ENCODE measurements at regions not wholly inside any gene's neighbourhood (a gene's known extent, or its start where the extent isn't known, plus 50 kb on each side); places are given as distances from the start of the nearest gene placed in this dataset.

- no peak for DNase-seq (ENCODE audit: low read depth, low spot score)
Measured at GRCh38 chr2:64854773-64855237, 134.4 kb upstream of the SLC1A4 start.

- DNase-seq (ENCODE audit: low read depth, low spot score): no peak
Measured at GRCh38 chr2:64857581-64858471, 131.4 kb upstream of the SLC1A4 start.

- no peak for DNase-seq (ENCODE audit: low read depth, low spot score)
Measured at GRCh38 chr2:64858541-64859311, 130.5 kb upstream of the SLC1A4 start.

- DNase-seq (ENCODE audit: low read depth, low spot score): no peak
Measured at GRCh38 chr2:64859312-64860212, 129.6 kb upstream of the SLC1A4 start.

DNA sequence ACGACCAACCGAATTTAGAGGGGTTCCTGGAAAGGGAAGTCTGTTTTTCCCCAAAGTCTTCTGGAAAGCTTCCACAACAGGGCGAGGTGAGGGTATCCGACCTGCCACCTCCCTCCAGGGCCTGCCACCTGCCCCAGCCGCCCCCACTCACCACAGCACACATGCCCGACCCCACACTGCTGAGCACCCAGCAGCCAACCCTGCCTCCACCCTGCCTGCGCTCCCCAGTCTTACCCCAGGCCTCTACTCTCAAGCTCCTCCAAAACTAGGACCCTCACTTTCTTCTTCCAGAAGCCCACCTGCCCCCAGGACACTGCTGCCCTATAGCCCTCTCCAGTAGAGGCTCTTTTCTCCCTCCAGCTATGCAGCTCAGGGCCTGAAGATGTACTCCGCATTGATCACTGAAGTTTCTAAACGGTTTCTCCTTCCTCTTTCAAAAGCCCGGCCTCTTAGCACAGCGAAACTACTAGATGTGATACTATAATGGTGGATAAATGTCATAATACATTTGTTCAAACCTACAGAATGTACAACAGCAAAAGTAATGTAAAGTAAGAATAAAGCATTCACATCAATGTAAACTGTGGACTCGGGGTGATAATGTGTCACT, 128.8 kb upstream of the SLC1A4 start:
- DNase-seq (ENCODE audit: low read depth, low spot score): no peak

DNA sequence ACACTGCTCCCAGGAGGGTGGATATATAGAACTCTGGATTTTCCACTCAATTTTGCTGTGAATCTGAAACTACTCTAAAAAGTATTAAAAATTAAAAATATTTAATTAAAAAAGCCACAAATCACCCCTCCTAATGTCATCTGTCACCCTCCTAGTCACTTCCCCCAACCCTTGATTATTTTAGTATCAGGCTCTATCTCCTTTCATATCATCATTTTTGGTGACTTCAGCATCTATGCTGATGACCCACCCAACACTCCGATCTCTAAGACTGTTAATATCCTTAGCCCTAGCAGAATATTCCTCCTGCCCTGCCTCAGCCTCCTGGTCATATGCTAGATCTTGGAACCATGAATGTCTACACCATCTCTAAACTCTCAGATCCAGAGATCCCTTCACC, 128.3 kb upstream of the SLC1A4 start:
- no peak for DNase-seq (ENCODE audit: low read depth, low spot score)

GRCh38 chr2:64861452-64862397, 127.5 kb upstream of the SLC1A4 start:
- no peak for DNase-seq (ENCODE audit: low read depth, low spot score)

GRCh38 chr2:64862623-64863022, 126.6 kb upstream of the SLC1A4 start:
- no peak for DNase-seq (ENCODE audit: low read depth, low spot score)

DNA sequence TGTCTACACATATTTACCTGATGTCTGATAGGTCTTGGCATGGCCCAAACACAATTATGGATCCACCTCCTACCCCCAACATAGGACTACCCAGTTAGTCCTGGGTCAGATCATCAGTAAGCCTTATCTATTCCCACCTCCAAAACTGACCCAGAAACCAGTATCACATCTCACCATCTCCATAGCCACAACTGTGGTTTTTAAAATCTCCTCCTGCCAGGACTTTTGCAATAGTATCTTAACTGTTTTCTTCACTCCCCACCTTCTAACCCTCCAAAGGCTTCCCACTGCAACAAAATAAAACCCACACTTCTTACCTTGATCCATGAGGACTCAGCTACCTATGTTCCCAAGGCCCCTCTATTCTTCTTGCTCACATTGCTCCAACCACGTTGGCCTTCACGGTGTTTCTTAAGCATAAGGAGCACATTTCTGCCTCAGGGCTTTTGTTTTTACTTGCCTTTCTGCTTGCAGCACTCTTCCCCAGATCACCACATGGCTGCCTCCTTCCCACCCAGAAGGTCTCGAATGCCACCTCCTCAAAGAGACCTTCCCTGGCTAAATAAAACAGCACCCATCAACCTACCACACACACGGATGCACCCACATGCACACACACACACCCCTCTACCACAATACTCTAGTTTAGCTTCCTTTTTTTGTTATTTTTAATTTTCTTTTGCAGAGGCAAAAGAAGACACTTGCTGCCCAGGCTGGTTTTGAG, 125.9 kb upstream of the SLC1A4 start:
- DNase-seq (ENCODE audit: low read depth, low spot score): no peak

- peak; percentile 17 for DNase-seq (ENCODE audit: low read depth, low spot score)
Measured at GRCh38 chr2:64865073-64865830, 123.9 kb upstream of the SLC1A4 start.

DNA sequence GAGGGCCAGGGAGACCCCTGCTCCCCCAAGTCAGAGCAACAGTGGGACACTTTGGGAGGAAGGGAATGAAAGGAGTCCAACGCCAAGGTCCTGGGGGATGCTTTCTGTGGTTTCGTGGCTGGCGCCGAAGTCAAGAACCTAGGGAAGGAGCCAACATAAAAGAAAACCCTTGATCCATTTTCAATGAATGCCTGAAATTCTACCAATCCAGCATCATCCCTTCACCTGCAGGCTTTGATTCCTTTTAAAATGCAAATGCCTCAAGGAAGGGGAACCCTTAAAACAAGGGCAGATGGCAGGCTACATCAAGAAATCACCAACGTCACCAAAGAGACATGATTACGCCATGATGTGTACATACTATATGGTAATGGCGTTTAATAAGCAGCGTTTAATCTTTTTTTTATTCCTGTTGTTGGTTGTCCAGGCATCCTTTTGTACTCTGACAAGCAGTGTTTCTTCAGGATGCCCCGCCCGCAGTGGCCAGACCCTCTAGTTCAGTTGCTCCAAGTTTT, 123.3 kb upstream of the SLC1A4 start:
- DNase-seq (ENCODE audit: low read depth, low spot score): no peak

- no peak for DNase-seq (ENCODE audit: low read depth, low spot score)
Measured at GRCh38 chr2:64866797-64867196, 122.4 kb upstream of the SLC1A4 start.

DNA sequence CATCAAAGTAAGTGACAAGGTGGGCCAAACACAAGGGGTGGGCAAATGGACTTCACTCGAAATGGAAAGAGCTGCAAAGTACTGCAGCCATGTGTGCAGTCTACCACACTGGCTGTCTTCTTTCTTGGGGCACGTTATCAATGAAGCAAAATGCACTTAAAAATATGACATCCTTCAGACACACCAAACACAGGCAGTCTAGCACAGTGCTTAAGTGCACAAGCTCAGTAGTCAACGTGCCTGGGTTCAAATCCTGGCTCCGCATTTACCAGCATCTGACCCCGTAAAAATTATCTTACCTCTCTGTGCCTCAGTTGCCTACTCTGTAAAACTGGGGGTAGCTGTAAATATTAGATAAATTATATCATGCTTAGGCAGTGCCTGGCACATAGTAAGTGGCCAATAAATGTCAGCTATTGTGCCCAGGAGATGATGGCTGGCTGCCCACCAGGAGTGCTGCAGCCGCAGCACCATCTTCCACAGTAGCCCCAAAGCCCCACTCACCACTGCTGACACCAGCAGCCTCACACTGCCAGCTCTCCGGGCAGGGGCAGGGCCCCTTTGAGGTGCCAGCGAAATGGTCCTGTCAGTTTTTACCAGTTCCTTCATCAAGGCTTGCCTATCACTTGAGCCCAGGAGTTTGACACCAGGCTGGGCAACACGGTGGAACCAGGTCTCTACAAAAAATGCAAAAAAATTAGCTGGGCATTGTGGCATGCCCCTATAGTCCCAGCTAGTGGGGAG, 121.8 kb upstream of the SLC1A4 start:
- no peak for DNase-seq (ENCODE audit: low read depth, low spot score)

DNA sequence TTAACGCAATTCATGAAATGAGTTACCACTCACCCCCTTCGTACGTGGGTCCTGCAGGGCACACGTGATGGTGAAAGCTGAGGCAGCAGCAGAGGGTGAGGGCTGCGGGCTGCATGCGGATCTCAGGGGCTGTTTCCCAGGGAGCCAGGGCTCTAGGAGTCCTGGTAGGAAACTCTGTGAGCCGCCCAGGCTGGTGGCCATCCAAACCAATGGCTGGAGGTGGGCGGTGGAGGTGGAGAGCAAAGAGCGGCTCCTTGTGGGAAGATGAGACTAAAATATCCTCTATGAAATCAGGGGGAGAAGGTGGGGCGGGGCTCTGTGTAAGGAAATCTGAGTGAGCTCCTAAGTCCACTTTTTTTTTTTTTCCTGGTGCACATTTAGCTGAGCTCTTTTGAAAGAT, 120.1 kb upstream of the SLC1A4 start:
- no peak for DNase-seq (ENCODE audit: low read depth, low spot score)

DNA sequence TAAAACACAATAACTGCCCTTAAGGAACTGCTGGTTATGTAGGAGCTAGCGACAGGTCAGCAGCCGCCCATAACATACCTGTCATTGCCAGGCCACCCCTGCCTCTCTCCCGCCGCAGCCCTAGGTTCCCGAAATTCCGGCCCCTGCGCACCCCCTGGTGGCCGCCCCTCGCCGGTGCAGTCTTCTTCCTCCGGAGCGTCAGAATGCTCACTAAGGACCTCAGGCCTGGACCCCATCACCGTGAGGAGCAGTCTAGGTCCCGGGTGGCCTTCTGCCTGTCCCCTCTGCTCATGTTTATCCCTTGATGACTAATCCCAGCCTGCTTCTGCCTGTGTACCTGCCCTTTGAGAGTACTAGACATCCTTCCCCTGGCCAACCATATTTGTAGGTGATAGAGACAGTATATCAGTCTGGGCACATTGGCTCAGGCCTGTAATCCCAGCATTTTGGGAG, 115.7 kb upstream of the SLC1A4 start:
- DNase-seq (ENCODE audit: low read depth, low spot score): peak; percentile 60

DNA sequence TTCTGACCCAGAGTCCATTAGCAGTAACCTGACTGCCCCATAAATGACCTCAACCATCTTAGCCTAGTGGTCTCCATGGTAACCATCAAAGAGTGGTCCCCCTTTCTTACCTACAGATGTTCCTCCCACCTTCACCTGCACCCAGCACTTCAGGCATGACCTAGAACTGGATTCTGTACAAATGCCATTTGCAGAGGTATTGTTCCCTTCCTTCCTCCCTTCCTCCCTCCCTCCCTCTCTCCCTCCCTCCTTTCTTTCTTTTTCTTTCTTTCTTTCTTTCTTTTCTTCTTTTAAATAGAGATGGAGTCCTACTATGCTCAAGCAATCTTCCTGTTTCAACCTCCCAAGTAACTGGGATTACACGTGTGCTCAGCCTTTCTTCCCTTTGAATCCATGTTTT, 114.6 kb upstream of the SLC1A4 start:
- DNase-seq (ENCODE audit: low read depth, low spot score): no peak

DNA sequence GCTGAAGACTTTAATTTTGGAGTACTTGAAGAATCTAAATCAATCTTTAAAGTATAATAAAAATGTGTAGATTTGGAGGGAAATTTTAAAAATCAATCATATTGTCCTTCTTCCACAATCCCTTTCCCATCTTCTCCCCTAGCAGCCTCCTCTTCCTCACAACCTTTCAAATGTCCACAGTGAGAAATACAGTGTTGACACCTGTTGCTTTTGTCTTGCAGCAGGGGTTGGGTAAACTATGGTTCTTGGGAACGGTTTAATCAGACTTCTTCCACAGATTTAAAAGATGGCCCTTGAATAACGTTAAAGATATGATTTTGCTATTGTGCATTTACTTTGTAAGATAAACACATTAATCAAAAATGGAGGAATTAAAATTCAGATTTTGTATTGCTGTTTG, 113.8 kb upstream of the SLC1A4 start:
- DNase-seq (ENCODE audit: low read depth, low spot score): no peak
